Transverse colon (tissue), 4 donors: ENCODE measurements at regions not wholly inside any gene's neighbourhood (a gene's known extent, or its start where the extent isn't known, plus 50 kb on each side); places are given as distances from the start of the nearest gene placed in this dataset.

Experiments used
- DNase-seq: peaks from one replicate; pipeline ENCODE4 v3.0.0-alpha.2; 2019
- H3K27ac ChIP-seq, 4 donors: fragments of 200-600 bp; sonication (generic); 2 replicates each; pipeline ENCODE4 v1.5.1; 2016 to 2018; ENCODE audit warnings: inconsistent platforms in 4 of 4
- H3K27me3 ChIP-seq: fragments of 200-600 bp; sonication (generic); 2 replicates; pipeline ENCODE4 v1.5.1; 2017; ENCODE audit warnings: inconsistent platforms
- H3K36me3 ChIP-seq, 4 donors: fragments of 200-600 bp; sonication (generic); 2 replicates each; pipeline ENCODE4 v1.5.1; 2017 to 2019; ENCODE audit warnings: inconsistent platforms in 4 of 4
- H3K4me1 ChIP-seq, 4 donors: fragments of 200-600 bp; sonication (generic); 2 replicates each; pipeline ENCODE4 v1.5.1; 2017 to 2020; ENCODE audit warnings: inconsistent platforms in 4 of 4
- H3K4me3 ChIP-seq, 4 donors: fragments of 200-600 bp; sonication (generic); 1 replicate in 1 of 4; 2 replicates in 3 of 4; pipeline versions ENCODE4 v1.5.1 to v1.6.1; 2017 to 2019; ENCODE audit warnings: inconsistent platforms in 4 of 4
- H3K9me3 ChIP-seq, 2 donors: fragments of 200-600 bp; sonication (generic); 2 replicates each; pipeline ENCODE4 v1.5.1; 2017 to 2019; ENCODE audit warnings: inconsistent platforms in 2 of 2
- CTCF ChIP-seq, 5 experiments: fragments of 200-600 bp in 3 of 5; fragments of 450-650 bp in 2 of 5; sonication (generic) in 3 of 5; IDR thresholded peaks; 1 replicate in 2 of 5; 2 replicates in 3 of 5; pipeline ENCODE4 v1.5.1; 2016 to 2017; ENCODE audit warnings: antibody characterized with exemption in 5 of 5, inconsistent platforms in 3 of 5, mild to moderate bottlenecking in 2 of 5, moderate library complexity in 1 of 5
- EP300 ChIP-seq: sonication (generic); formaldehyde crosslinking; IDR thresholded peaks from one replicate; pipeline ENCODE4 v1.6.1; 2017; ENCODE audit warnings: antibody characterized with exemption, low read depth
- POLR2A ChIP-seq: fragments of 450-650 bp; IDR thresholded peaks from one replicate; pipeline ENCODE4 v1.6.1; 2016; ENCODE audit warnings: antibody characterized with exemption, mild to moderate bottlenecking, moderate library complexity
- POLR2AphosphoS5 ChIP-seq, 3 donors: sonication (generic); formaldehyde crosslinking; IDR thresholded peaks; one replicate each; pipeline ENCODE4 v1.6.1; 2016; ENCODE audit warnings: antibody characterized with exemption in 3 of 3
- WGBS, 2 donors: methylation state at CpG; one replicate each; pipeline ENCODE4 v1.1.5; 2018; ENCODE audit warnings: low coverage in 1 of 2; 5-methylcytosine and 5-hydroxymethylcytosine counted together
- in situ Hi-C, 4 donors: fragments of 200-750 bp; cut with MboI; loops; one replicate each; pipeline versions ENCODE4 v1.15.0 to v1.15.1; 2017; ENCODE audit warnings: low sequenced_read_pairs in 3 of 4, low pct_ligation_motif_present in 1 of 4, low pct_unique_long_range_greater_than_20kb in 1 of 4
- intact Hi-C: fragments of 100-400 bp; cut with DNase I; formaldehyde crosslinking; loops from one replicate; pipeline ENCODE4 v1.15.1; 2023; ENCODE audit warnings: low total_unique reads

GRCh38 chr6:153858529-153858928 lies 180.5 kb upstream of the OPRM1 start:
- in situ Hi-C loops = no loop called here
- Histone ChIP-seq H3K27me3 (no peaks in the 10 kb centered on the region), H3K4me3 (no peak overlapping the region), H3K36me3 (no peaks in the 10 kb centered on the region), H3K27ac (no peak overlapping the region), H3K9me3 (no peaks in the 10 kb centered on the region), H3K4me1 (no peaks in the 10 kb centered on the region)
- intact Hi-C loops = no loop called here
- WGBS, 2 donors = 60 to 70% methylated on average over 5 of the region's 5 CpGs
- TF ChIP-seq EP300 (no peak), CTCF (IDR thresholded peaks at IDR 0.05) (no peak), POLR2A (no peak), POLR2AphosphoS5 (IDR thresholded peaks at IDR 0.05) (no peak)
- no peak for DNase-seq

GRCh38 chr6:153856929-153857376 lies 182.1 kb upstream of the OPRM1 start:
- intact Hi-C loops (no loop called here), in situ Hi-C loops (no loop called here)
- Histone ChIP-seq H3K27ac (no peak overlapping the region), H3K27me3 (no peaks in the 10 kb centered on the region), H3K4me1 (no peaks in the 10 kb centered on the region), H3K36me3 (no peaks in the 10 kb centered on the region), H3K9me3 (no peaks in the 10 kb centered on the region), H3K4me3 (no peak overlapping the region)
- TF ChIP-seq POLR2A = no peak
- no peak for TF ChIP-seq EP300
- TF ChIP-seq POLR2AphosphoS5 (IDR thresholded peaks at IDR 0.05) = no peak
- TF ChIP-seq CTCF (IDR thresholded peaks at IDR 0.05) = no peak
- no peak for DNase-seq
- 90% methylated on average over 22 of the region's 24 CpGs; no CpG with 5 or more reads in 1 of the 2 donors for WGBS, 2 donors

- TF ChIP-seq EP300 = no peak
- no peak for TF ChIP-seq POLR2AphosphoS5 (IDR thresholded peaks at IDR 0.05)
- no peak for TF ChIP-seq CTCF (IDR thresholded peaks at IDR 0.05)
- no peak for TF ChIP-seq POLR2A
- WGBS, 2 donors = 48% methylated on average over 2 of the region's 2 CpGs; no CpG with 5 or more reads in 1 of the 2 donors
- no peak for DNase-seq
- Histone ChIP-seq H3K36me3 (no peaks in the 10 kb centered on the region), H3K27me3 (no peaks in the 10 kb centered on the region), H3K4me1 (no peaks in the 10 kb centered on the region), H3K9me3 (no peaks in the 10 kb centered on the region), H3K27ac (no peak overlapping the region), H3K4me3 (no peak overlapping the region)
- intact Hi-C loops (no loop called here), in situ Hi-C loops (no loop called here)
Measured at GRCh38 chr6:153852481-153852880, 186.6 kb upstream of the OPRM1 start.

- Histone ChIP-seq H3K27me3 (no peaks in the 10 kb centered on the region), H3K4me1 (no peaks in the 10 kb centered on the region), H3K9me3 (no peaks in the 10 kb centered on the region), H3K36me3 (no peaks in the 10 kb centered on the region), H3K4me3 (no peak overlapping the region), H3K27ac (no peak overlapping the region)
- no peak for DNase-seq
- 81 to 93% methylated on average over 2 to 3 of the region's 3 CpGs for WGBS, 2 donors
- in situ Hi-C loops = no loop called here
- TF ChIP-seq POLR2AphosphoS5 (IDR thresholded peaks at IDR 0.05) (no peak), CTCF (IDR thresholded peaks at IDR 0.05) (no peak), EP300 (no peak), POLR2A (no peak)
- intact Hi-C loops = no loop called here
Measured at GRCh38 chr6:153852034-153852433, 187.0 kb upstream of the OPRM1 start.
